HEK293 (cell line): ENCODE measurements at regions not wholly inside any gene's neighbourhood (a gene's known extent, or its start where the extent isn't known, plus 50 kb on each side); places are given as distances from the start of the nearest gene placed in this dataset.

Experiments used
- CTCF ChIA-PET: fragments of 350-600 bp; formaldehyde crosslinking; extraction: SDS; loops from one replicate; lab custom pipeline; 2021; ENCODE audit warnings: antibody characterized with exemption; lab: Yijun Ruan, JAX
- POLR2A ChIA-PET: fragments of 300-600 bp; formaldehyde crosslinking; extraction: SDS; loops from one replicate; lab custom pipeline; 2020; ENCODE audit warnings: antibody characterized with exemption, inconsistent platforms; lab: Yijun Ruan, JAX
- H3K27ac ChIP-seq: fragments of 200-500 bp; sonication (Bioruptor generic); 2 replicates; pipeline ENCODE4 v1.5.1; 2014; ENCODE audit warnings: low read depth, low read length, control low read depth, inconsistent platforms; ENCODE audit errors: extremely low read depth
- H3K36me3 ChIP-seq, 2 experiments: fragments of 200-500 bp in 1 of 2; sonication (Bioruptor generic) in 1 of 2; 1 replicate in 1 of 2; 2 replicates in 1 of 2; pipeline ENCODE4 v1.5.1; 2014 to 2017; ENCODE audit warnings: inconsistent platforms in 2 of 2, low read length in 2 of 2; ENCODE audit not compliant: control insufficient read depth in 2 of 2, insufficient read depth in 1 of 2
- H3K4me1 ChIP-seq: fragments of 200-500 bp; sonication (Bioruptor generic); 2 replicates; pipeline ENCODE4 v1.5.1; 2014; ENCODE audit warnings: mild to moderate bottlenecking, low read length, inconsistent platforms; ENCODE audit not compliant: control insufficient read depth, insufficient read depth
- H3K4me3 ChIP-seq: 2 replicates; pipeline ENCODE4 v1.5.1; 2011; ENCODE audit warnings: low read depth, mild to moderate bottlenecking, control low read depth, low read length, moderate library complexity
- H3K9me3 ChIP-seq: fragments of 200-500 bp; sonication (Bioruptor generic); 2 replicates; pipeline ENCODE4 v1.5.1; 2014; ENCODE audit warnings: low read depth, low read length, inconsistent platforms; ENCODE audit not compliant: control insufficient read depth, insufficient read depth
- BCL11A ChIP-seq: fragments of 450-650 bp; formaldehyde crosslinking; IDR thresholded peaks from 2 replicates; pipeline ENCODE4 v1.5.1; 2016; ENCODE audit warnings: low read depth, missing biosample characterization, missing genetic modification characterization
- GFI1B ChIP-seq: fragments of 450-650 bp; formaldehyde crosslinking; IDR thresholded peaks from 2 replicates; pipeline ENCODE4 v1.5.1; 2016; ENCODE audit warnings: missing biosample characterization, missing genetic modification characterization
- GLIS2 ChIP-seq: fragments of 450-650 bp; formaldehyde crosslinking; IDR thresholded peaks from 2 replicates; pipeline ENCODE4 v1.5.1; 2016; ENCODE audit warnings: missing biosample characterization, missing genetic modification characterization
- MEIS1 ChIP-seq: sonication (generic); formaldehyde crosslinking; IDR thresholded peaks from 2 replicates; pipeline ENCODE4 v1.8.1; 2022; ENCODE audit warnings: missing genetic modification reagents, mild to moderate bottlenecking, borderline replicate concordance
- MYNN ChIP-seq: fragments of 450-650 bp; formaldehyde crosslinking; IDR thresholded peaks from 2 replicates; pipeline ENCODE4 v1.5.1; 2016; ENCODE audit warnings: missing biosample characterization, missing genetic modification characterization, borderline replicate concordance
- PRDM2 ChIP-seq: fragments of 450-650 bp; formaldehyde crosslinking; IDR thresholded peaks from 2 replicates; pipeline ENCODE4 v1.5.1; 2016; ENCODE audit warnings: missing biosample characterization, missing genetic modification characterization, borderline replicate concordance
- ZFP3 ChIP-seq: fragments of 450-650 bp; formaldehyde crosslinking; IDR thresholded peaks from 2 replicates; pipeline ENCODE4 v1.5.1; 2016; ENCODE audit warnings: low read depth, missing biosample characterization, missing genetic modification characterization
- ZFP41 ChIP-seq: fragments of 450-650 bp; formaldehyde crosslinking; IDR thresholded peaks from 2 replicates; pipeline ENCODE4 v1.5.1; 2016; ENCODE audit warnings: missing biosample characterization, missing genetic modification characterization, borderline replicate concordance
- ZNF10 ChIP-seq: fragments of 450-650 bp; formaldehyde crosslinking; IDR thresholded peaks from 2 replicates; pipeline ENCODE4 v1.5.1; 2017; ENCODE audit warnings: missing biosample characterization, missing genetic modification characterization
- ZNF202 ChIP-seq: fragments of 450-650 bp; formaldehyde crosslinking; IDR thresholded peaks from 2 replicates; pipeline ENCODE4 v1.5.1; 2016; ENCODE audit warnings: missing biosample characterization, missing genetic modification characterization, borderline replicate concordance
- ZNF221 ChIP-seq: fragments of 450-650 bp; formaldehyde crosslinking; IDR thresholded peaks from 2 replicates; pipeline ENCODE4 v1.5.1; 2017; ENCODE audit warnings: missing biosample characterization, missing genetic modification characterization, borderline replicate concordance
- ZNF302 ChIP-seq: fragments of 450-650 bp; formaldehyde crosslinking; IDR thresholded peaks from 2 replicates; pipeline ENCODE4 v1.5.1; 2016; ENCODE audit warnings: missing biosample characterization, missing genetic modification characterization, low read depth
- ZNF426 ChIP-seq: fragments of 450-650 bp; formaldehyde crosslinking; IDR thresholded peaks from 2 replicates; pipeline ENCODE4 v1.5.1; 2017; ENCODE audit warnings: missing biosample characterization, missing genetic modification characterization, mild to moderate bottlenecking, inconsistent platforms, moderate library complexity
- ZNF548 ChIP-seq: fragments of 450-650 bp; formaldehyde crosslinking; IDR thresholded peaks from 2 replicates; pipeline ENCODE4 v1.5.1; 2016; ENCODE audit warnings: missing biosample characterization, missing genetic modification characterization
- ZNF677 ChIP-seq: fragments of 450-650 bp; IDR thresholded peaks from 2 replicates; pipeline ENCODE4 v1.5.0; 2018; ENCODE audit warnings: missing biosample characterization, mild to moderate bottlenecking, missing genetic modification characterization, moderate library complexity
- ZNF747 ChIP-seq: fragments of 450-650 bp; formaldehyde crosslinking; IDR thresholded peaks from 2 replicates; pipeline ENCODE4 v1.5.1; 2016; ENCODE audit warnings: missing biosample characterization, missing genetic modification characterization
- TF ChIP-seq, protein P1 (sequence below): fragments of 450-650 bp; formaldehyde crosslinking; conservative IDR thresholded peaks from 2 replicates; pipeline ENCODE4 v1.5.1; 2016; ENCODE audit warnings: low read depth, missing biosample characterization, missing genetic modification characterization
- TF ChIP-seq, protein P2 (sequence below): fragments of 450-650 bp; formaldehyde crosslinking; IDR thresholded peaks from 2 replicates; pipeline ENCODE4; 2016; ENCODE audit warnings: missing biosample characterization, missing genetic modification characterization

- Histone ChIP-seq H3K4me1 (no peaks in the 10 kb centered on the region), H3K36me3 (no peaks in the 10 kb centered on the region), H3K27ac (no peak overlapping the region), H3K4me3 (no peak overlapping the region), H3K9me3 (no peaks in the 10 kb centered on the region)
- TF ChIP-seq ZNF302 (no peak), MEIS1 (no peak), ZFP41 (tag by site-specific recombination) (no peak), GLIS2 (tag by site-specific recombination) (no peak), ZNF221 (no peak), ZNF10 (tag by site-specific recombination) (no peak), ZNF747 (tag by site-specific recombination) (no peak), GFI1B (no peak), MYNN (no peak), BCL11A (tag by site-specific recombination) (no peak), ZFP3 (tag by site-specific recombination) (no peak), ZNF202 (tag by site-specific recombination) (no peak), ZNF548 (no peak), ZNF426 (tag by site-specific recombination) (no peak), ZNF677 (tag by site-specific recombination) (no peak), PRDM2 (tag by site-specific recombination) (no peak)
- TF ChIP-seq, protein P1, sequence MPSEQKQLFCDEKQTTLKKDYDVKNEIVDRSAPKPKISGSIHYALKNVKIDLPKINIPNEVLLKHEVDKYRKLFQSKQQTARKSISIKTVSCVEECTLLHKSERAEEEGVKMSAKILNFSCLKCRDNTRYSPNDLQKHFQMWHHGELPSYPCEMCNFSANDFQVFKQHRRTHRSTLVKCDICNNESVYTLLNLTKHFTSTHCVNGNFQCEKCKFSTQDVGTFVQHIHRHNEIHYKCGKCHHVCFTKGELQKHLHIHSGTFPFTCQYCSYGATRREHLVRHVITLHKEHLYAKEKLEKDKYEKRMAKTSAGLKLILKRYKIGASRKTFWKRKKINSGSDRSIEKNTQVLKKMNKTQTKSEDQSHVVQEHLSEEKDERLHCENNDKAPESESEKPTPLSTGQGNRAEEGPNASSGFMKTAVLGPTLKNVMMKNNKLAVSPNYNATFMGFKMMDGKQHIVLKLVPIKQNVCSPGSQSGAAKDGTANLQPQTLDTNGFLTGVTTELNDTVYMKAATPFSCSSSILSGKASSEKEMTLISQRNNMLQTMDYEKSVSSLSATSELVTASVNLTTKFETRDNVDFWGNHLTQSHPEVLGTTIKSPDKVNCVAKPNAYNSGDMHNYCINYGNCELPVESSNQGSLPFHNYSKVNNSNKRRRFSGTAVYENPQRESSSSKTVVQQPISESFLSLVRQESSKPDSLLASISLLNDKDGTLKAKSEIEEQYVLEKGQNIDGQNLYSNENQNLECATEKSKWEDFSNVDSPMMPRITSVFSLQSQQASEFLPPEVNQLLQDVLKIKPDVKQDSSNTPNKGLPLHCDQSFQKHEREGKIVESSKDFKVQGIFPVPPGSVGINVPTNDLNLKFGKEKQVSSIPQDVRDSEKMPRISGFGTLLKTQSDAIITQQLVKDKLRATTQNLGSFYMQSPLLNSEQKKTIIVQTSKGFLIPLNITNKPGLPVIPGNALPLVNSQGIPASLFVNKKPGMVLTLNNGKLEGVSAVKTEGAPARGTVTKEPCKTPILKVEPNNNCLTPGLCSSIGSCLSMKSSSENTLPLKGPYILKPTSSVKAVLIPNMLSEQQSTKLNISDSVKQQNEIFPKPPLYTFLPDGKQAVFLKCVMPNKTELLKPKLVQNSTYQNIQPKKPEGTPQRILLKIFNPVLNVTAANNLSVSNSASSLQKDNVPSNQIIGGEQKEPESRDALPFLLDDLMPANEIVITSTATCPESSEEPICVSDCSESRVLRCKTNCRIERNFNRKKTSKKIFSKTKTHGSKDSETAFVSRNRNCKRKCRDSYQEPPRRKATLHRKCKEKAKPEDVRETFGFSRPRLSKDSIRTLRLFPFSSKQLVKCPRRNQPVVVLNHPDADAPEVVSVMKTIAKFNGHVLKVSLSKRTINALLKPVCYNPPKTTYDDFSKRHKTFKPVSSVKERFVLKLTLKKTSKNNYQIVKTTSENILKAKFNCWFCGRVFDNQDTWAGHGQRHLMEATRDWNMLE (tag by site-specific recombination), result no peak
- TF ChIP-seq, protein P2, sequence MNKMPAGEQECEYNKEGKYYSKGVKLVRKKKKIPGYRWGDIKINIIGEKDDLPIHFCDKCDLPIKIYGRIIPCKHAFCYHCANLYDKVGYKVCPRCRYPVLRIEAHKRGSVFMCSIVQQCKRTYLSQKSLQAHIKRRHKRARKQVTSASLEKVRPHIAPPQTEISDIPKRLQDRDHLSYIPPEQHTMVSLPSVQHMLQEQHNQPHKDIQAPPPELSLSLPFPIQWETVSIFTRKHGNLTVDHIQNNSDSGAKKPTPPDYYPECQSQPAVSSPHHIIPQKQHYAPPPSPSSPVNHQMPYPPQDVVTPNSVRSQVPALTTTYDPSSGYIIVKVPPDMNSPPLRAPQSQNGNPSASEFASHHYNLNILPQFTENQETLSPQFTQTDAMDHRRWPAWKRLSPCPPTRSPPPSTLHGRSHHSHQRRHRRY, result no peak
- ChIA-PET POLR2A (no interaction called here), CTCF (interaction anchor here (0.7 kb wide), 1 partner anchor 29 kb away, joined by 3 read pairs; no protein-coding TSS in a partner anchor)
Observed at GRCh38 chr1:29878501-29878900, 642.2 kb downstream of the PTPRU start.
